Osteocyte (in vitro differentiated cells): ENCODE measurements at regions not wholly inside any gene's neighbourhood (a gene's known extent, or its start where the extent isn't known, plus 50 kb on each side); places are given as distances from the start of the nearest gene placed in this dataset.

Experiments used
- DNase-seq: peaks from one replicate; pipeline ENCODE4 v3.0.0; 2021; ENCODE audit warnings: mixed read lengths; ENCODE audit not compliant: unreplicated experiment; ENCODE audit errors: extremely low spot score
- H3K27ac Mint-ChIP-seq: one replicate; pipeline ENCODE4 v1.8.0; 2021; ENCODE audit warnings: mild to moderate bottlenecking, mixed read lengths; ENCODE audit not compliant: unreplicated experiment
- H3K27me3 Mint-ChIP-seq: one replicate; pipeline ENCODE4 v1.8.0; 2021; ENCODE audit warnings: mixed read lengths; ENCODE audit not compliant: unreplicated experiment
- H3K36me3 Mint-ChIP-seq: one replicate; pipeline ENCODE4 v1.8.0; 2021; ENCODE audit warnings: mixed read lengths; ENCODE audit not compliant: unreplicated experiment
- H3K4me1 Mint-ChIP-seq: one replicate; pipeline ENCODE4 v1.8.0; 2021; ENCODE audit warnings: mixed read lengths; ENCODE audit not compliant: unreplicated experiment
- H3K4me3 Mint-ChIP-seq: one replicate; pipeline ENCODE4 v1.8.0; 2021; ENCODE audit warnings: mild to moderate bottlenecking, moderate library complexity, mixed read lengths; ENCODE audit not compliant: unreplicated experiment
- H3K9me3 Mint-ChIP-seq: one replicate; pipeline ENCODE4 v1.8.0; 2021; ENCODE audit warnings: mixed read lengths; ENCODE audit not compliant: unreplicated experiment
- TF ChIP-seq, protein P1 (sequence below): fragments of 200-600 bp; sonication (generic); IDR thresholded peaks from 2 replicates; pipeline ENCODE4 v1.5.0; 2021; ENCODE audit warnings: antibody characterized with exemption, mild to moderate bottlenecking, moderate library complexity

DNA sequence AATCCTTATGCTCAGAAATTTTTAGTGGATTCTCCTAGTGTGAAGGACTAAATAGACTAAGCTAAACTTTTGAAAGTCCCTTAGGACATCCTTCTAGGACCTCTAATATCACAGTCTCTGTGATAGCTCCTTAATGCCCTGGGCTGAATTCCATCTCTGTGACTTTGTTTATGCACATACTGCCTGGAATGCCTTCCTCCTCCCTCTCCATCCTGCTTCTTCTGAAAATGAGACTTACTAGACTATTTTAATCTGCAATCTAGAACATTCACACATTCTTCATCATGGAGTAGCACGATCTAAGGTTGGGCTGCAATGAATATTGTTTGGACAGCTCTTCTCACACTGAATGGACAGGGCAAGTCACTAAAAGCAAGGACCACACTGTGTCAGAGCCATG, 65.0 kb upstream of the MSX1 start:
- TF ChIP-seq, protein P1, sequence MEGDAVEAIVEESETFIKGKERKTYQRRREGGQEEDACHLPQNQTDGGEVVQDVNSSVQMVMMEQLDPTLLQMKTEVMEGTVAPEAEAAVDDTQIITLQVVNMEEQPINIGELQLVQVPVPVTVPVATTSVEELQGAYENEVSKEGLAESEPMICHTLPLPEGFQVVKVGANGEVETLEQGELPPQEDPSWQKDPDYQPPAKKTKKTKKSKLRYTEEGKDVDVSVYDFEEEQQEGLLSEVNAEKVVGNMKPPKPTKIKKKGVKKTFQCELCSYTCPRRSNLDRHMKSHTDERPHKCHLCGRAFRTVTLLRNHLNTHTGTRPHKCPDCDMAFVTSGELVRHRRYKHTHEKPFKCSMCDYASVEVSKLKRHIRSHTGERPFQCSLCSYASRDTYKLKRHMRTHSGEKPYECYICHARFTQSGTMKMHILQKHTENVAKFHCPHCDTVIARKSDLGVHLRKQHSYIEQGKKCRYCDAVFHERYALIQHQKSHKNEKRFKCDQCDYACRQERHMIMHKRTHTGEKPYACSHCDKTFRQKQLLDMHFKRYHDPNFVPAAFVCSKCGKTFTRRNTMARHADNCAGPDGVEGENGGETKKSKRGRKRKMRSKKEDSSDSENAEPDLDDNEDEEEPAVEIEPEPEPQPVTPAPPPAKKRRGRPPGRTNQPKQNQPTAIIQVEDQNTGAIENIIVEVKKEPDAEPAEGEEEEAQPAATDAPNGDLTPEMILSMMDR = no peak
- no peak for DNase-seq
- peaks cover 4% of the 10 kb centered on the region for H3K4me1 Mint-ChIP-seq
- H3K27me3 Mint-ChIP-seq = peaks cover 2% of the 10 kb centered on the region
- H3K36me3 Mint-ChIP-seq = no peaks in the 10 kb centered on the region
- H3K27ac Mint-ChIP-seq = no peak overlapping the region
- H3K9me3 Mint-ChIP-seq = no peaks in the 10 kb centered on the region
- H3K4me3 Mint-ChIP-seq = no peak overlapping the region

- Mint-ChIP-seq H3K9me3 (peaks cover 12% of the 10 kb centered on the region), H3K27ac (no peak overlapping the region), H3K4me1 (peaks cover 4% of the 10 kb centered on the region), H3K36me3 (no peaks in the 10 kb centered on the region), H3K4me3 (no peak overlapping the region), H3K27me3 (no peaks in the 10 kb centered on the region)
- no peak for DNase-seq
- TF ChIP-seq, protein P1 = no peak
These were observed 67.0 kb upstream of the MSX1 start for GRCh38 chr4:4792466-4792865.

GRCh38 chr4:4791299-4792111, 68.0 kb upstream of the MSX1 start:
- H3K27ac Mint-ChIP-seq = no peak overlapping the region
- no peak overlapping the region for H3K4me3 Mint-ChIP-seq
- H3K36me3 Mint-ChIP-seq = no peaks in the 10 kb centered on the region
- TF ChIP-seq, protein P1 = no peak
- H3K4me1 Mint-ChIP-seq = peaks cover 4% of the 10 kb centered on the region
- H3K9me3 Mint-ChIP-seq = peaks cover 12% of the 10 kb centered on the region
- no peak for DNase-seq
- H3K27me3 Mint-ChIP-seq = no peaks in the 10 kb centered on the region

GRCh38 chr4:4789462-4789861, 70.0 kb upstream of the MSX1 start:
- H3K9me3 Mint-ChIP-seq = peaks cover 12% of the 10 kb centered on the region
- H3K36me3 Mint-ChIP-seq = no peaks in the 10 kb centered on the region
- no peak overlapping the region for H3K27ac Mint-ChIP-seq
- TF ChIP-seq, protein P1 = no peak
- no peak overlapping the region for H3K4me3 Mint-ChIP-seq
- no peaks in the 10 kb centered on the region for H3K27me3 Mint-ChIP-seq
- DNase-seq = no peak
- peaks cover 1% of the 10 kb centered on the region for H3K4me1 Mint-ChIP-seq

GRCh38 chr4:4788573-4788972, 70.9 kb upstream of the MSX1 start:
- no peaks in the 10 kb centered on the region for H3K4me1 Mint-ChIP-seq
- H3K9me3 Mint-ChIP-seq = peaks cover 12% of the 10 kb centered on the region
- H3K4me3 Mint-ChIP-seq = no peak overlapping the region
- H3K27ac Mint-ChIP-seq = no peak overlapping the region
- no peaks in the 10 kb centered on the region for H3K36me3 Mint-ChIP-seq
- no peak for DNase-seq
- no peaks in the 10 kb centered on the region for H3K27me3 Mint-ChIP-seq
- TF ChIP-seq, protein P1 = no peak
